GM11168 (cell line): ENCODE measurements at regions not wholly inside any gene's neighbourhood (a gene's known extent, or its start where the extent isn't known, plus 50 kb on each side); places are given as distances from the start of the nearest gene placed in this dataset.
"Not testable (repeated sequence)": the region's sequence is repeated elsewhere in the genome, so short reads cannot be mapped to it uniquely, and the experiment has no call there.

ENCODE experiments used
- in situ Hi-C: fragments of 300-500 bp; cut with MboI; formaldehyde crosslinking; loops from one replicate; pipeline ENCODE4 v1.12.0; 2022; ENCODE audit warnings: low sequenced_read_pairs; ENCODE audit not compliant: unreplicated experiment

- in situ Hi-C loops: no loop called here
Measured at GRCh38 chr6:112903361-112903760, 556.2 kb downstream of the RFPL4B start.

- in situ Hi-C loops: no loop called here
Measured at GRCh38 chr6:112906726-112907125, 559.6 kb downstream of the RFPL4B start.

- in situ Hi-C loops: no loop called here
Measured at GRCh38 chr6:112909781-112910180, 562.7 kb downstream of the RFPL4B start.

GRCh38 chr6:112910256-112910655 is 563.1 kb downstream of the RFPL4B start:
- in situ Hi-C loops: no loop called here

- in situ Hi-C loops: no loop called here
Measured at GRCh38 chr6:112911959-112912358, 564.8 kb downstream of the RFPL4B start.

GRCh38 chr6:112912416-112913101 is 565.4 kb downstream of the RFPL4B start:
- in situ Hi-C loops: no loop called here

GRCh38 chr6:112919744-112920143 is 572.6 kb downstream of the RFPL4B start:
- in situ Hi-C loops: not testable (repeated sequence)

- in situ Hi-C loops: no loop called here
Measured at GRCh38 chr6:112920994-112921393, 573.9 kb downstream of the RFPL4B start.

- in situ Hi-C loops: no loop called here
Measured at GRCh38 chr6:112923940-112924587, 576.9 kb downstream of the RFPL4B start.

- in situ Hi-C loops: no loop called here
Measured at GRCh38 chr6:112925702-112926101, 578.6 kb downstream of the RFPL4B start.

- in situ Hi-C loops: no loop called here
Measured at GRCh38 chr6:112927641-112928320, 580.7 kb downstream of the RFPL4B start.

- in situ Hi-C loops: no loop called here
Measured at GRCh38 chr6:112929641-112930040, 582.5 kb downstream of the RFPL4B start.

- in situ Hi-C loops: no loop called here
Measured at GRCh38 chr6:112931832-112932231, 584.7 kb downstream of the RFPL4B start.

GRCh38 chr6:112933947-112934346 is 586.8 kb downstream of the RFPL4B start:
- in situ Hi-C loops: no loop called here

GRCh38 chr6:112934433-112935327 is 587.5 kb downstream of the RFPL4B start:
- in situ Hi-C loops: no loop called here

GRCh38 chr6:112935402-112936078 is 588.4 kb downstream of the RFPL4B start:
- in situ Hi-C loops: no loop called here

GRCh38 chr6:112936079-112936472 is 588.9 kb downstream of the RFPL4B start:
- in situ Hi-C loops: no loop called here

- in situ Hi-C loops: no loop called here
Measured at GRCh38 chr6:112936504-112936903, 589.4 kb downstream of the RFPL4B start.

GRCh38 chr6:112937690-112938089 is 590.6 kb downstream of the RFPL4B start:
- in situ Hi-C loops: not testable (repeated sequence)

- in situ Hi-C loops: no loop called here
Measured at GRCh38 chr6:112938650-112939049, 591.5 kb downstream of the RFPL4B start.
